AG04449 (cell line): ENCODE measurements at regions not wholly inside any gene's neighbourhood (a gene's known extent, or its start where the extent isn't known, plus 50 kb on each side); places are given as distances from the start of the nearest gene placed in this dataset.

ENCODE experiments used
- CTCF ChIA-PET: fragments of 350-600 bp; formaldehyde crosslinking; extraction: SDS; loops from one replicate; lab custom pipeline; 2021; ENCODE audit warnings: antibody characterized with exemption; lab: Yijun Ruan, JAX
- POLR2A ChIA-PET: fragments of 400-600, 350-600 bp; formaldehyde crosslinking; extraction: SDS; loops from one replicate; lab custom pipeline; 2020; ENCODE audit warnings: antibody characterized with exemption, inconsistent platforms; lab: Yijun Ruan, JAX
- DNase-seq: peaks from one replicate; pipeline ENCODE4 v3.0.0-alpha.2; 2010; ENCODE audit warnings: low read depth, low spot score
- H3K4me3 ChIP-seq: 2 replicates; pipeline ENCODE4 v1.5.1; 2011; ENCODE audit warnings: low read depth, mild to moderate bottlenecking, control low read depth, low read length
- TF ChIP-seq, protein P1 (sequence below): IDR thresholded peaks from one replicate; pipeline ENCODE4 v1.5.1; 2011; ENCODE audit warnings: mild to moderate bottlenecking, moderate library complexity, low read length, control low read depth, inconsistent platforms; ENCODE audit not compliant: insufficient read depth; ENCODE audit errors: missing control alignments

- POLR2A ChIA-PET: no interaction called here
- no peak for DNase-seq
- CTCF ChIA-PET: no interaction called here
- TF ChIP-seq, protein P1, sequence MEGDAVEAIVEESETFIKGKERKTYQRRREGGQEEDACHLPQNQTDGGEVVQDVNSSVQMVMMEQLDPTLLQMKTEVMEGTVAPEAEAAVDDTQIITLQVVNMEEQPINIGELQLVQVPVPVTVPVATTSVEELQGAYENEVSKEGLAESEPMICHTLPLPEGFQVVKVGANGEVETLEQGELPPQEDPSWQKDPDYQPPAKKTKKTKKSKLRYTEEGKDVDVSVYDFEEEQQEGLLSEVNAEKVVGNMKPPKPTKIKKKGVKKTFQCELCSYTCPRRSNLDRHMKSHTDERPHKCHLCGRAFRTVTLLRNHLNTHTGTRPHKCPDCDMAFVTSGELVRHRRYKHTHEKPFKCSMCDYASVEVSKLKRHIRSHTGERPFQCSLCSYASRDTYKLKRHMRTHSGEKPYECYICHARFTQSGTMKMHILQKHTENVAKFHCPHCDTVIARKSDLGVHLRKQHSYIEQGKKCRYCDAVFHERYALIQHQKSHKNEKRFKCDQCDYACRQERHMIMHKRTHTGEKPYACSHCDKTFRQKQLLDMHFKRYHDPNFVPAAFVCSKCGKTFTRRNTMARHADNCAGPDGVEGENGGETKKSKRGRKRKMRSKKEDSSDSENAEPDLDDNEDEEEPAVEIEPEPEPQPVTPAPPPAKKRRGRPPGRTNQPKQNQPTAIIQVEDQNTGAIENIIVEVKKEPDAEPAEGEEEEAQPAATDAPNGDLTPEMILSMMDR: no peak
- no peak overlapping the region for H3K4me3 ChIP-seq
Observed at GRCh38 chrY:8058613-8059012, 1147.1 kb upstream of the AMELY start.

- DNase-seq: no peak
- TF ChIP-seq, protein P1: no peak
- POLR2A ChIA-PET: no interaction called here
- H3K4me3 ChIP-seq: no peak overlapping the region
- CTCF ChIA-PET: no interaction called here
Observed at GRCh38 chrY:8051340-8051739, 1139.8 kb upstream of the AMELY start.

GRCh38 chrY:8041238-8041637 lies 1129.7 kb upstream of the AMELY start:
- ChIA-PET POLR2A (no interaction called here), CTCF (no interaction called here)
- TF ChIP-seq, protein P1: no peak
- DNase-seq: no peak
- no peak overlapping the region for H3K4me3 ChIP-seq

GRCh38 chrY:8036563-8036962 lies 1125.0 kb upstream of the AMELY start:
- CTCF ChIA-PET: no interaction called here

GRCh38 chrY:8035653-8036052 lies 1124.1 kb upstream of the AMELY start:
- ChIA-PET POLR2A (no interaction called here), CTCF (no interaction called here)
- DNase-seq: no peak
- TF ChIP-seq, protein P1: no peak
- no peak overlapping the region for H3K4me3 ChIP-seq

More at GRCh38 chrY:8036563-8036962, 1125.0 kb upstream of the AMELY start:
- no peak for DNase-seq
- no peak overlapping the region for H3K4me3 ChIP-seq
- POLR2A ChIA-PET: no interaction called here
- TF ChIP-seq, protein P1: no peak

DNA sequence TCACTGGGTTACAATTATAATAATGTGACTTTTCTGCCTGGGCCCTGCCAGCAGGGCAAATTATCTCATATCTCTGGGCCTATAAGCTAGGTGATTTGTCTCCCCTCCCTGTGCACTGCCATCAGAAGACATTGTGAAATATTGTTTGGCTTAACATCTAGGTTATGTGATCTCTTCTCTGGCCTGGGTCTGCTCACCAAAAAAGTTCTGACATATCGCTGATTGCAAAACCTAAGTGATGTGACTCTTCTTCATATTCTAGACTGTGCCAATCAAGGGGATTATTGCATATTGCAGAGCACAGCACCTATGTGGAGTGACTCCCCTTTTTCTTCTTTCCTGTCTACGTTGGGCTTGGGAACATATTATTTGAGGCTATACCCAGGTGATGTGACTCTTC lies 1123.1 kb upstream of the AMELY start:
- DNase-seq: no peak
- TF ChIP-seq, protein P1: no peak

More for the DNA sequence above, 1123.1 kb upstream of the AMELY start:
- ChIA-PET POLR2A (no interaction called here), CTCF (no interaction called here)
- H3K4me3 ChIP-seq: no peak overlapping the region
